HG03575 (cell line): ENCODE measurements at regions not wholly inside any gene's neighbourhood (a gene's known extent, or its start where the extent isn't known, plus 50 kb on each side); places are given as distances from the start of the nearest gene placed in this dataset.
"Not testable (repeated sequence)": the region's sequence is repeated elsewhere in the genome, so short reads cannot be mapped to it uniquely, and the experiment has no call there.

Experiments
- ATAC-seq: cut with Tn5 transposase; IDR thresholded peaks from one replicate; pipeline ENCODE4 v1.9.1; 2021; ENCODE audit not compliant: unreplicated experiment, insufficient number of reproducible peaks, low FRiP score; ENCODE audit errors: extremely low read depth

- ATAC-seq, result not testable (repeated sequence)
These were observed 104.0 kb downstream of the TMEM121 start for GRCh38 chr14:105630293-105630934.

- not testable (repeated sequence) for ATAC-seq
These were observed 104.8 kb downstream of the TMEM121 start for GRCh38 chr14:105630935-105631779.

- ATAC-seq, result no peak
These were observed 105.6 kb downstream of the TMEM121 start for GRCh38 chr14:105632010-105632409.

- not testable (repeated sequence) for ATAC-seq
These were observed 107.2 kb downstream of the TMEM121 start for GRCh38 chr14:105633596-105633995.

GRCh38 chr14:105635560-105635959 is 109.2 kb downstream of the TMEM121 start:
- no peak for ATAC-seq

GRCh38 chr14:105636021-105636420 is 109.6 kb downstream of the TMEM121 start:
- not testable (repeated sequence) for ATAC-seq

- ATAC-seq, result no peak
These were observed 110.6 kb downstream of the TMEM121 start for GRCh38 chr14:105636935-105637334.

- not testable (repeated sequence) for ATAC-seq
These were observed 111.0 kb downstream of the TMEM121 start for GRCh38 chr14:105637345-105637744.

GRCh38 chr14:105639969-105640931 is 113.9 kb downstream of the TMEM121 start:
- not testable (repeated sequence) for ATAC-seq

GRCh38 chr14:105641075-105641937 is 114.9 kb downstream of the TMEM121 start:
- no peak for ATAC-seq

GRCh38 chr14:105641951-105642350 is 115.6 kb downstream of the TMEM121 start:
- ATAC-seq, result not testable (repeated sequence)

- ATAC-seq, result not testable (repeated sequence)
These were observed 116.1 kb downstream of the TMEM121 start for GRCh38 chr14:105642486-105642885.

GRCh38 chr14:105643406-105644052 is 117.1 kb downstream of the TMEM121 start:
- not testable (repeated sequence) for ATAC-seq

GRCh38 chr14:105644053-105644435 is 117.7 kb downstream of the TMEM121 start:
- not testable (repeated sequence) for ATAC-seq

- ATAC-seq, result not testable (repeated sequence)
These were observed 118.1 kb downstream of the TMEM121 start for GRCh38 chr14:105644457-105644856.

GRCh38 chr14:105644891-105645290 is 118.5 kb downstream of the TMEM121 start:
- not testable (repeated sequence) for ATAC-seq

- not testable (repeated sequence) for ATAC-seq
These were observed 119.0 kb downstream of the TMEM121 start for GRCh38 chr14:105645389-105645788.

GRCh38 chr14:105646175-105646574 is 119.8 kb downstream of the TMEM121 start:
- no peak for ATAC-seq
